ENCODE measurements at regions not wholly inside any gene's neighbourhood (a gene's known extent, or its start where the extent isn't known, plus 50 kb on each side); places are given as distances from the start of the nearest gene placed in this dataset.

GRCh38 chr14:25180221-25180620 is 130.3 kb upstream of the STXBP6 start:
- intact Hi-C loops (cut with micrococcal nuclease): no loop called here

DNA sequence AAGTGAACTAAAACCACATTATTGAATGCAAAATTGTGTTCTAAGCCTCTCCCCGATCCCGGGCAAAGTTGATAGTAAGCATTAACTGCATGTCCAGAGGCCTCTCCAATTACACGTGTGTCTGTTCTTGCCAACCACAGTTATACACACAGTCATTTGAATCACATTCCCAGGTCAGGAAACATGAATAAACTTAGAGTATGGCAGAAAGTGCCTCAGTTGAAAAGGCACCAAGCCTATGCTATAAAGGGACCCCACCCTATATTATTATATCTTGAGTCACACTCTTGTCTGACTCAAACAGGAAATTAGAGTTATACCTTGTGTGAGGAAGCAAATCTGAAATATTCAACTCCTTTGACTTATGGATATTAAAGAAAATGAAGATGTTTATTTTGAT is 128.3 kb upstream of the STXBP6 start:
- intact Hi-C loops (cut with micrococcal nuclease): no loop called here

- intact Hi-C loops (cut with micrococcal nuclease): no loop called here
These were observed 101.2 kb upstream of the STXBP6 start for GRCh38 chr14:25150934-25151790.

- intact Hi-C loops (cut with micrococcal nuclease): no loop called here
These were observed 100.5 kb upstream of the STXBP6 start for GRCh38 chr14:25150401-25150800.

DNA sequence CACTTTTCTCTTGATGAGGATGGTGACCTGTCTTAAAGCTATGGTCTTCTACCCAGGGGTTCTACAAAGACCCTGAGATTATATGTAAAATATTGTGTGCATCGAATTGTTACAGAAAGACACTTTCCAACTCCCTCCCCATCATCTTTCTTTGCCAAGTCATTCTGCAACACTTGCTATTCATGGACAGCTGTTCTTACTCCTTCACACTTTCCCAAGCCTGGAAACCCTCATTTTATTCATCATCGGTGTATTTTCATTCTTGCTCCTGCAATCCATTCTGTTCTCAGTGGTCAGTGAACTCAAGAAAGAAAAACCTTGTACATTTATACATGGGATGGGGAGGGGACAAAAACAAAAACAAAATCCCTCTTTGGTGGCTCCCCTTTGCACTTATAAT is 90.5 kb upstream of the STXBP6 start:
- intact Hi-C loops (cut with micrococcal nuclease): no loop called here

DNA sequence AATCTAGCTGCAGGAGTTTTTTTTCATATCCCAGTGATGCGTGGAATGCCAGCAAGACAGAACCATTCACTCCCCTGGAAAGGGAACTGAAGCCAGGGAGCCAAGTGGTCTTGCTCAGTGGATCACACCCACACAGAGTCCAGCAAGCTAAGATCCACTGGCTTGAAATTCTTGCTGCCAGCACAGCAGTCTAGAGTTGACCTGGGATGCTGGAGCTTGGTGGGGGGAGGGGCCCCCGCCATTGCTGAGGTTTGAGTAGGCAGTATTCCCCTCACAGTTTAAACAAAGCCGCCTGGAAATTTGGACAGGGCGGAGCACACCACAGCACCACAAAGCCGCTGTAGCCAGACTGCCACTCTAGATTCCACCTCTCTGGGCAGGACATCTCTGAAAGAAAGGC is 86.9 kb upstream of the STXBP6 start:
- intact Hi-C loops (cut with micrococcal nuclease): loop anchor here (10.0 kb wide), 1 partner anchor 652 kb away; no protein-coding TSS in a partner anchor

DNA sequence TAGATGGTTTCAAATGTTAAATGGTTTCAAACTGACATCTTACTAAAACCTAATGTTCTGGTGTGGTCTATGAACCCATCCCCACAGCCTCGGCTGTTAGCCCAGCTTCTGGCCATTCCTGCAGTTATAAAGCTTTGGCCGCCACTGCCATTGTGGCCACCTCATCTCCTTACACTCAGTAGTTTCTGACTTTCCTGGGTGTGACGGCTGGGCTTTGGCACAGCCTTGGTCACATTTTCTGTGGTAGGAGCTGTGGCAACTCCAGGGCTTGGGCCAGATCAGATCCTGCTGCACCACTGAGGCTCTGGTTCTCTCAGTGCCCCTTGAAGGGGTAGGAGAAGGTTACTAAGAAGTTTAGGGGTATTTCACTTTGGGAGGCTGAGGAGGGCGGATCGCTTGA is 84.2 kb upstream of the STXBP6 start:
- intact Hi-C loops (cut with micrococcal nuclease): loop anchor here (5.0 to 10.0 kb wide), 2 partner anchors 527 to 649 kb away; partner anchors contain the start of gene GZMH

DNA sequence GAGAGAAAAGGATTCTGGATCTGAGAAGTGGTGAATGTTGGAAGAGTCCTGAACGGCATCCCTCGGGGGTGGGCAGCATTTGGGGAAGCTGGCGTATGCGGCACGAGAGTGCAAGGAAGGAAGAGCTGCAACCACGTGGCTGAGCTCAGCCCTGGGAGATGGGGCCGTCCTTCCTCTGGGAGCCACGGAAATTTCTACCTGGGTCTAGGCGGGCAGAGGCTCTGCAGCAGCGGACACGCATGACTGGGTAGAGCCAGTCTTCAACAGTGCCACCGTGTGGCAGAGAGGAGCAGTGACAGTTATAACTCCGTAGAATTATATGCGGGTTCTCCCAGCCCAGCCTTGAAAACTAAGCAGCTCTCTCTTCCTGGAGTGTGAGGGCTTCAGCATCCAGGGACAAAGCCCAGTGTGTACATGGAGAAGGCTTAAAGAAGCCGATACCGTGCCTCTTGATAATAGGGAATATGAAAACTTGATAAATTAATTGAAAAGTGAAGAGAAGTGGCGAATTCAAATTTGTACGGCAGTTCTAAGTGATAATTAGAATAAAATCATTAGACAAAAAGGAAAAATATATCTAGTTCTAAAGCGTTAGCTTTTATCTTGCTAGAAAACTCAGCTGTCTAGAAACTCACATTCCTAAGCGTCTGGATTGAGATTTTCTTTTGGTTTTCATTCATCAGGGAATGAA is 82.9 kb upstream of the STXBP6 start:
- intact Hi-C loops (cut with micrococcal nuclease): loop anchor here (1.0 to 10.0 kb wide), 6 partner anchors 326 to 648 kb away; partner anchors contain the start of gene GZMH

GRCh38 chr14:25132094-25132493 is 82.1 kb upstream of the STXBP6 start:
- intact Hi-C loops (cut with micrococcal nuclease): loop anchor here (1.0 to 10.0 kb wide), 4 partner anchors 325 to 647 kb away; partner anchors contain the start of gene GZMH

GRCh38 chr14:25122843-25123242 is 72.9 kb upstream of the STXBP6 start:
- intact Hi-C loops (cut with micrococcal nuclease): no loop called here

DNA sequence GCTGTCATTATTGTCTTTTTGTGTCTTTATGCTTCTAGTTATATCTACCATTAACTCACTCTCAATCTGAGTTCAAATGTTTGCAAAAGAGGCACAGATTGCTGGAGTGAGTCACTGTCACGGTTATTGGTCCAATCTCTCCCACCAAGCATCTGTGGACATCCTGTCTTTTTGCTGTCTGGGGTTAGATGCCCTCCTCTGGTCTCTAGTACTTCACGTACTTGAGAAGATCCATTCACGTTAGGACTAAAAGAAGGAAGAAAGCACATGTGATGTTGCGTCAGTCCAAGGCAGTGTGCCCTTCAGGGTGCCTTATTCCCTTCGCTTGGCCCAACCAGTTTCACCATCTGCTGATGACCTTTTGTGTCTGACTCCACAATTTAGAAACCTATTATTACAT is 72.3 kb upstream of the STXBP6 start:
- intact Hi-C loops (cut with micrococcal nuclease): no loop called here

- intact Hi-C loops (cut with micrococcal nuclease): no loop called here
These were observed 71.6 kb upstream of the STXBP6 start for GRCh38 chr14:25121337-25122129.

GRCh38 chr14:25120261-25120660 is 70.3 kb upstream of the STXBP6 start:
- intact Hi-C loops (cut with micrococcal nuclease): no loop called here

DNA sequence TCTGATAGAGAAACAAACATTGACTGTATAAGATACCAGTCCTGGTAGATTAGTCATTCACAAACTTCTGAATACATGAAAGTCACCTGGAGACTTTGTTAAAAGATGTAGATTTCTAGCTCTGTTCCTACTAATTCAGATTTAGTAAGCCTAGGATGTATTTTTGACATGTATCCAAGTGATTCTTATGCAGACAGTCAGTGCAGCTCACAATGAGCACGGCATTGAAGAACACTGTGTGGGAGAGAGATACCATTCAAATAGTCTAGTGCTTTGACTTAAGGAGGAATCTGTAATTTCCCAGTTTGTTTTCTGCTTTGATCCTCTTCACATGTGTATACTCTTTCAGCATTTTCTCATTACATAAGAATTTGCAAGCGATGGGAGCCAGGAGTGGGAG is 68.7 kb upstream of the STXBP6 start:
- intact Hi-C loops (cut with micrococcal nuclease): no loop called here

GRCh38 chr14:25117342-25117741 is 67.4 kb upstream of the STXBP6 start:
- intact Hi-C loops (cut with micrococcal nuclease): no loop called here

GRCh38 chr14:25116607-25117006 is 66.7 kb upstream of the STXBP6 start:
- intact Hi-C loops (cut with micrococcal nuclease): no loop called here

DNA sequence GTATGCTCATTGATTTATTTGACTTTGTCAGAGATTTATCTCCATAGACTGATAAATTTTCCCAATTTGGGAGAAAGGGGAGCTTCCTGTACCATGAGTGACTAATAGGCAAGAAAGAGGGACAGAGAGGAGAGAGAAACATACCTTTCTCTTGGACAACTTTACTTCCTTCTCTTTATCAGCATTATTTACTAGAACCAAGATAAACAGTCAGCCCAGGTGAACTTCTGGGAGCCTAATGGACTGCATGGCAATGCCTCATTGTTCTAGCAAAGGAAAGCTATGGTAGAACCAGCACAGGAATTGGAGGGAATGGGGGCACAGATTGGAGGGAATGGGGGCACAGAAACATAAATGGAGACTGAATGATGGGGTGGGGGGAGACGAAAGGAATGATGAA is 63.4 kb upstream of the STXBP6 start:
- intact Hi-C loops (cut with micrococcal nuclease): no loop called here

DNA sequence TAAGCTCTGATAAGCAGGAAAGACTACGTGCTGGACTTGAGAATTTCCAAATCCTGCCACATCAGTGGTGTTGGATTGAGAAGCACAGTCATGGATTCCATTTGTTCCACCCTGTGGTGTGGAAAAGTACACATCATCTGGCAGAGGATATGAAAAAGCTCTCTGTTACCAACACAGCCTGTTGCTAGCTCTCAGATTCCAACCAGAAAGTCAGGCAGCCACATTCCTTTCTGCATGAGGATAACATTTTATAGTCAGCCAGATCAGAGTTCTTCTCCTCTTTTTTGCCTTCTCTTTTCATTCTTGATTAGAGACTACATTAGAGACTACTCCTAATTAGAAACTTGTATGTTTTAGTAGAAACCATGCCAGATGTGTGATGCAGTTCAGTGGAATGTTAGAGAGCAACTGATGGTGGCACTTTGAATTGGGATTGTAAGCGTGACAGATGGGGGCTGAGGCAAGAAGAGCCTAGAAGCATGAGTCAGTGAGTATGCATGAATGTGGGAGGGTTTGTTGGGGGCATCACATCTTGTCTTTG is 61.2 kb upstream of the STXBP6 start:
- intact Hi-C loops (cut with micrococcal nuclease): no loop called here

DNA sequence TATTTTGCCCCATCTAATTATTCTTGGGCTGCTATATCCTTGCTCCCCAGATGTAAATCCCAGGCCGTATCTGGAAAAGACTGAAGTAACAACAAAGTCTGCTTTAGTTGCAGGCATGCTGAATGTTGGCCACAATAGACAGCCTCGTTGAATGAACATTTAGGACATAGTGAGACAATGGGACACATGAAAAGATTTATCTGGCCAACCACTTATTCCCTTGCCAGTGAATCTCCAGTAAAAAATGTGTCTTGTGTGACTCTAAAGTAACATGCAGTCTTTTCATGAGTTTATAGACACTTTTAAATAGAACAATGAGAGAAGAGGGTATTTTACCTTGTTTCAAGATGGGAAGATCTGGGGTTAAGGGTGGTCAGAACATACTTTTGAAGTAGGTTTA is 60.2 kb upstream of the STXBP6 start:
- intact Hi-C loops (cut with micrococcal nuclease): no loop called here

GRCh38 chr14:25108959-25109358 is 59.0 kb upstream of the STXBP6 start:
- intact Hi-C loops (cut with micrococcal nuclease): no loop called here

- intact Hi-C loops (cut with micrococcal nuclease): no loop called here
These were observed 58.3 kb upstream of the STXBP6 start for GRCh38 chr14:25108291-25108690.

All from T-helper 2 cell treated with Interferon-gamma antibody and Interleukin-4, amounts not matched to agents 100 ng/mL and 5 ng/mL, for 36 hours (primary cell).